HepG2 (cell line): ENCODE measurements at regions not wholly inside any gene's neighbourhood (a gene's known extent, or its start where the extent isn't known, plus 50 kb on each side); places are given as distances from the start of the nearest gene placed in this dataset.

ENCODE experiments used
- ATAC-seq: fragments of 200-7000 bp; cut with Tn5 transposase; 3 replicates; pipeline ENCODE4 v1.9.1; 2020; ENCODE audit warnings: mild to moderate bottlenecking, moderate library complexity
- BruUV-seq: library from RNA; stranded (reverse); fragments of 400-500 nt; replicated peaks from 2 replicates; lab custom pipeline; 2021; lab: Mats Ljungman, UMichigan
- CTCF ChIA-PET: fragments of 300-600 bp; formaldehyde crosslinking; extraction: SDS; loops from one replicate; lab custom pipeline; 2021; ENCODE audit warnings: low total read pairs, inconsistent platforms, low intra/inter-chr PET ratio; lab: Yijun Ruan, JAX
- POLR2A ChIA-PET: fragments of 350-600 bp; sonication (Branson Sonifier 250); formaldehyde crosslinking; loops from one replicate; lab custom pipeline; 2020; ENCODE audit warnings: antibody characterized with exemption, inconsistent platforms; lab: Yijun Ruan, JAX
- DNase-seq: peaks from one replicate; pipeline ENCODE4 v3.0.0-alpha.2; 2015; ENCODE audit warnings: low spot score
- FAIRE-seq: peaks from 3 replicates; lab custom pipeline; 2011; peaks lifted over from hg19 to GRCh38; lab: Jason Lieb, UNC
- H2AFZ ChIP-seq: one replicate; pipeline ENCODE4 v1.6.1; 2011; ENCODE audit warnings: low read length, inconsistent platforms
- H3K27ac ChIP-seq: fragments of 300-600 bp; 3 replicates; pipeline ENCODE4 v1.8.0; 2011; ENCODE audit warnings: mixed run types, mild to moderate bottlenecking, mixed read lengths, low read length, inconsistent platforms; ENCODE audit not compliant: insufficient read depth; ENCODE audit errors: extremely low read length
- H3K27me3 ChIP-seq, 2 experiments: fragments of 200-600 bp in 1 of 2; 2 replicates in 1 of 2; 3 replicates in 1 of 2; pipeline versions ENCODE4 v1.6.0 to v1.8.0; 2011; ENCODE audit warnings: low read length in 2 of 2, mild to moderate bottlenecking in 2 of 2, moderate library complexity in 2 of 2, inconsistent platforms in 1 of 2; ENCODE audit not compliant: insufficient read depth in 2 of 2, control insufficient read depth in 1 of 2
- H3K36me3 ChIP-seq, 2 experiments: fragments of 200-600 bp in 1 of 2; replicated peaks in 1 of 2; 2 replicates in 1 of 2; 3 replicates in 1 of 2; pipeline versions ENCODE4 v1.5.1 to v1.8.0; 2011; ENCODE audit warnings: low read length in 2 of 2, inconsistent platforms in 1 of 2; ENCODE audit not compliant: insufficient read depth in 2 of 2, control insufficient read depth in 1 of 2
- H3K4me1 ChIP-seq: 2 replicates; pipeline ENCODE4 v1.5.1; 2012; ENCODE audit warnings: low read length, inconsistent platforms; ENCODE audit not compliant: insufficient read depth
- H3K4me2 ChIP-seq: 2 replicates; pipeline ENCODE4 v1.6.0; 2011; ENCODE audit warnings: low read depth, low read length, inconsistent platforms
- H3K4me3 ChIP-seq, 3 experiments: fragments of 200-600 bp in 1 of 3; sonication (generic), shearing (Covaris generic) in 1 of 3; replicated peaks in 1 of 3; 2 replicates each; pipeline ENCODE4 v1.5.1; 2011 to 2016; ENCODE audit warnings: low read length in 3 of 3, inconsistent platforms in 2 of 3, low read depth in 2 of 3, mild to moderate bottlenecking in 2 of 3, control low read depth in 1 of 3, mixed read lengths in 1 of 3; ENCODE audit not compliant: insufficient read depth in 1 of 3
- H3K79me2 ChIP-seq: one replicate; pipeline ENCODE4 v1.6.1; 2011; ENCODE audit warnings: low read length, inconsistent platforms; ENCODE audit not compliant: insufficient read depth
- H3K9ac ChIP-seq: 2 replicates; pipeline ENCODE4 v1.6.0; 2011; ENCODE audit warnings: mild to moderate bottlenecking, low read depth, low read length, inconsistent platforms; ENCODE audit not compliant: insufficient read depth
- H3K9me3 ChIP-seq: 2 replicates; pipeline ENCODE4 v1.5.1; 2012; ENCODE audit warnings: mild to moderate bottlenecking, low read length
- H4K20me1 ChIP-seq: 2 replicates; pipeline ENCODE4 v1.6.0; 2011; ENCODE audit warnings: inconsistent platforms, mild to moderate bottlenecking, low read length, moderate library complexity; ENCODE audit not compliant: insufficient read depth
- CREB1 ChIP-seq, 2 experiments: fragments of 450-650 bp in 1 of 2; IDR thresholded peaks; 2 replicates each; pipeline ENCODE4 v1.6.1; 2016 to 2017; ENCODE audit warnings: control low read depth in 1 of 2, mild to moderate bottlenecking in 1 of 2, missing compliant biosample characterization in 1 of 2, missing genetic modification characterization in 1 of 2
- DPF2 ChIP-seq: sonication (generic); formaldehyde crosslinking; IDR thresholded peaks from 2 replicates; pipeline ENCODE4 v1.4.0; 2020; ENCODE audit warnings: mild to moderate bottlenecking, low read depth, missing genetic modification reagents, borderline replicate concordance
- EZH2 ChIP-seq: conservative IDR thresholded peaks from 2 replicates; pipeline ENCODE4 v1.6.1; 2012; ENCODE audit warnings: mild to moderate bottlenecking, low read depth, low read length, moderate library complexity
- FOXK1 ChIP-seq: sonication (generic); formaldehyde crosslinking; IDR thresholded peaks from 2 replicates; pipeline ENCODE4 v1.4.0; 2020; ENCODE audit warnings: low read depth, missing genetic modification reagents, borderline replicate concordance
- MAZ ChIP-seq, 2 experiments: sonication (generic) in 1 of 2; formaldehyde crosslinking in 1 of 2; IDR thresholded peaks; 2 replicates each; pipeline versions ENCODE4 v1.5.0 to v1.6.1; 2012 to 2020; ENCODE audit warnings: low read depth in 2 of 2, mild to moderate bottlenecking in 2 of 2, borderline replicate concordance in 1 of 2, improper control_type of control experiment in 1 of 2, low read length in 1 of 2, missing genetic modification reagents in 1 of 2, moderate library complexity in 1 of 2
- SIN3B ChIP-seq: fragments of 150-350 bp; IDR thresholded peaks from 2 replicates; pipeline ENCODE4 v1.6.1; 2014; ENCODE audit warnings: low read length
- ZC3H4 ChIP-seq: sonication (generic); formaldehyde crosslinking; IDR thresholded peaks from 2 replicates; pipeline ENCODE4 v1.4.0; 2020; ENCODE audit warnings: missing genetic modification reagents, borderline replicate concordance
- ZKSCAN5 ChIP-seq: sonication (generic); formaldehyde crosslinking; IDR thresholded peaks from 2 replicates; pipeline ENCODE4 v1.5.1; 2020; ENCODE audit warnings: mild to moderate bottlenecking, missing genetic modification reagents
- ZNF317 ChIP-seq: sonication (generic); formaldehyde crosslinking; IDR thresholded peaks from 2 replicates; pipeline ENCODE4 v1.5.0; 2020; ENCODE audit warnings: mild to moderate bottlenecking, missing genetic modification reagents
- ZNF331 ChIP-seq: sonication (generic); formaldehyde crosslinking; IDR thresholded peaks from 2 replicates; pipeline ENCODE4 v1.4.0; 2020; ENCODE audit warnings: missing genetic modification reagents
- WGBS: methylation state at CpG from one replicate; pipeline ENCODE4 v1.1.6; 2017; ENCODE audit warnings: low lambda C conversion rate; 5-methylcytosine and 5-hydroxymethylcytosine counted together
- in situ Hi-C: cut with HindIII; loops from 2 replicates; pipeline ENCODE4 v1.10.0; 2017; ENCODE audit warnings: low pct_unique_long_range_greater_than_20kb; ENCODE audit not compliant: extremely low pct_ligation_motif_present
- intact Hi-C: fragments of 100-400 bp; cut with micrococcal nuclease; formaldehyde crosslinking; loops from one replicate; pipeline ENCODE4 v1.10.0; 2022; ENCODE audit not compliant: unreplicated experiment
- TF ChIP-seq, protein P1 (sequence below): sonication (generic); formaldehyde crosslinking; IDR thresholded peaks from one replicate; pipeline ENCODE4 v1.5.1; 2020; ENCODE audit warnings: mild to moderate bottlenecking, missing genetic modification reagents; ENCODE audit errors: not compliant biosample characterization

DNA sequence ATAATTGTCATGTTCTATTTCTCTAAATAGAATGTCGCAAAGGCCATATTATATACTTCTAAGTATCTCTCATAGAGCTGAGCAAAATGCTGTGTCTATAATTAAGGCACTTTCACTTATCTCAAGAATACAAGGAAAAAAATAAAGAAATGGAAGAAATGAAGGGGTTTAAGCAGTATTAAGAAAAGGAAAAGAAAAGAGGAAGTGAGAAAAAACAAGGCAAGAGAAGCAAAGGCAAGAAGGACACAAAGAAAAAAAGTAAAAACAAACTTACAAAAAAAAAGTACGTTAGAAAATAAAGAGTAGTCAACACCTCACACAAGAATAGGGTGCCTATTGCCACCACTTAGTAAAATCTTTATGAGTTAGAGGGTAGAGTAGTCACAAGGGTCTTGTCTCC is 506.2 kb downstream of the GABRG2 start (continued):
- no peak for TF ChIP-seq FOXK1
- TF ChIP-seq ZKSCAN5, result no peak

DNA sequence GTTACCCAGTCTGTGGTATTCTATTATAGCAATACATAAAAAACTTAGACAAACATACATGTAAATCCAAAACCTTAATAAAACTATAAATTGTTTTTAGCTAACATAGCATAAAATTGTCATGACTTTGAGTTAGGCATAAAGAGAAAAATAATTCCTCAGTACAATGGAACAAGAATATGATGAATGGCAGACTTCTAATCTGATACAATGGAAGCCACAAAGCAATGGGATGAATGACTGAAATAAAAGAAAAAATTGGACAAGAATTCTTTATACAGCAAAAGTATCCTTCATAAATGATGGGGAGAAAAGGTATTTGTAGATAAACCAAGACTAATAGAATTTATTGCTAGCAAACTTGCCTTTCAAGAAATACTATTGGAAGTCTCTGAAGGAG is 524.2 kb downstream of the GABRG2 start:
- in situ Hi-C loops, result no loop called here

DNA sequence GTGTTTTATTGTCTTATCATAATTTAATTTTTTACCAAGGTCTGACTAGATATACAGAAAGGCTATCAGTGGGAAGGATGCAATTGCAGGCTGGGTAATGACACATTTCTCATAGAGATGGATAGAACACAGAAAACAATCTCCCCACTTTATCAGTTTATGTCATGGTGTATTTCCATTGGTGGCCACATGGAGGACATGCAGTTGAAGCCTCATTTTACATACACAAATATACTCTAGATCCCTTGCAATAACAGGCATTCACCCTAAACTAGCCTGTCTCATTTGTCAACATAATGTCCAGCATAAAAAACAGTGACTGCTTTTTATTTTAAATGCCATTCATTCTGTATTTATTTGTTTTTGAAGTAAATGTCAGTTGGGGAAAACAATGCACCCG is 526.3 kb downstream of the GABRG2 start:
- Histone ChIP-seq H3K27ac (no peak overlapping the region), H3K9me3 (peaks cover 84% of the 10 kb centered on the region), H3K4me1 (no peaks in the 10 kb centered on the region), H3K27me3 (no peaks in the 10 kb centered on the region), H3K36me3 (no peaks in the 10 kb centered on the region), H3K4me2 (no peak overlapping the region), H3K4me3 (no peak overlapping the region), H3K79me2 (no peaks in the 10 kb centered on the region), H2AFZ (no peak overlapping the region), H3K9ac (no peak overlapping the region), H4K20me1 (no peaks in the 10 kb centered on the region)
- no TSS peak for BruUV-seq
- FAIRE-seq (no peak), ATAC-seq (no peak), DNase-seq (no peak)
- CTCF ChIA-PET, result no interaction called here
- POLR2A ChIA-PET, result no interaction called here
- intact Hi-C loops (no loop called here), in situ Hi-C loops (no loop called here)
- 0% methylated on average over 1 of the region's 1 CpG for WGBS
- TF ChIP-seq MAZ (IDR thresholded peaks at IDR 0.05; ENCODE audit: borderline replicate concordance, low read depth, low read length) (no peak), MAZ (CRISPR knock-in tag; IDR thresholded peaks at IDR 0.05; ENCODE audit: low read depth) (no peak), SIN3B (no peak), ZNF331 (no peak), ZC3H4 (no peak), DPF2 (CRISPR knock-in tag) (no peak), CREB1 (IDR thresholded peaks at IDR 0.05) (no peak), CREB1 (CRISPR knock-in tag; IDR thresholded peaks at IDR 0.05) (no peak)
- TF ChIP-seq, protein P1, sequence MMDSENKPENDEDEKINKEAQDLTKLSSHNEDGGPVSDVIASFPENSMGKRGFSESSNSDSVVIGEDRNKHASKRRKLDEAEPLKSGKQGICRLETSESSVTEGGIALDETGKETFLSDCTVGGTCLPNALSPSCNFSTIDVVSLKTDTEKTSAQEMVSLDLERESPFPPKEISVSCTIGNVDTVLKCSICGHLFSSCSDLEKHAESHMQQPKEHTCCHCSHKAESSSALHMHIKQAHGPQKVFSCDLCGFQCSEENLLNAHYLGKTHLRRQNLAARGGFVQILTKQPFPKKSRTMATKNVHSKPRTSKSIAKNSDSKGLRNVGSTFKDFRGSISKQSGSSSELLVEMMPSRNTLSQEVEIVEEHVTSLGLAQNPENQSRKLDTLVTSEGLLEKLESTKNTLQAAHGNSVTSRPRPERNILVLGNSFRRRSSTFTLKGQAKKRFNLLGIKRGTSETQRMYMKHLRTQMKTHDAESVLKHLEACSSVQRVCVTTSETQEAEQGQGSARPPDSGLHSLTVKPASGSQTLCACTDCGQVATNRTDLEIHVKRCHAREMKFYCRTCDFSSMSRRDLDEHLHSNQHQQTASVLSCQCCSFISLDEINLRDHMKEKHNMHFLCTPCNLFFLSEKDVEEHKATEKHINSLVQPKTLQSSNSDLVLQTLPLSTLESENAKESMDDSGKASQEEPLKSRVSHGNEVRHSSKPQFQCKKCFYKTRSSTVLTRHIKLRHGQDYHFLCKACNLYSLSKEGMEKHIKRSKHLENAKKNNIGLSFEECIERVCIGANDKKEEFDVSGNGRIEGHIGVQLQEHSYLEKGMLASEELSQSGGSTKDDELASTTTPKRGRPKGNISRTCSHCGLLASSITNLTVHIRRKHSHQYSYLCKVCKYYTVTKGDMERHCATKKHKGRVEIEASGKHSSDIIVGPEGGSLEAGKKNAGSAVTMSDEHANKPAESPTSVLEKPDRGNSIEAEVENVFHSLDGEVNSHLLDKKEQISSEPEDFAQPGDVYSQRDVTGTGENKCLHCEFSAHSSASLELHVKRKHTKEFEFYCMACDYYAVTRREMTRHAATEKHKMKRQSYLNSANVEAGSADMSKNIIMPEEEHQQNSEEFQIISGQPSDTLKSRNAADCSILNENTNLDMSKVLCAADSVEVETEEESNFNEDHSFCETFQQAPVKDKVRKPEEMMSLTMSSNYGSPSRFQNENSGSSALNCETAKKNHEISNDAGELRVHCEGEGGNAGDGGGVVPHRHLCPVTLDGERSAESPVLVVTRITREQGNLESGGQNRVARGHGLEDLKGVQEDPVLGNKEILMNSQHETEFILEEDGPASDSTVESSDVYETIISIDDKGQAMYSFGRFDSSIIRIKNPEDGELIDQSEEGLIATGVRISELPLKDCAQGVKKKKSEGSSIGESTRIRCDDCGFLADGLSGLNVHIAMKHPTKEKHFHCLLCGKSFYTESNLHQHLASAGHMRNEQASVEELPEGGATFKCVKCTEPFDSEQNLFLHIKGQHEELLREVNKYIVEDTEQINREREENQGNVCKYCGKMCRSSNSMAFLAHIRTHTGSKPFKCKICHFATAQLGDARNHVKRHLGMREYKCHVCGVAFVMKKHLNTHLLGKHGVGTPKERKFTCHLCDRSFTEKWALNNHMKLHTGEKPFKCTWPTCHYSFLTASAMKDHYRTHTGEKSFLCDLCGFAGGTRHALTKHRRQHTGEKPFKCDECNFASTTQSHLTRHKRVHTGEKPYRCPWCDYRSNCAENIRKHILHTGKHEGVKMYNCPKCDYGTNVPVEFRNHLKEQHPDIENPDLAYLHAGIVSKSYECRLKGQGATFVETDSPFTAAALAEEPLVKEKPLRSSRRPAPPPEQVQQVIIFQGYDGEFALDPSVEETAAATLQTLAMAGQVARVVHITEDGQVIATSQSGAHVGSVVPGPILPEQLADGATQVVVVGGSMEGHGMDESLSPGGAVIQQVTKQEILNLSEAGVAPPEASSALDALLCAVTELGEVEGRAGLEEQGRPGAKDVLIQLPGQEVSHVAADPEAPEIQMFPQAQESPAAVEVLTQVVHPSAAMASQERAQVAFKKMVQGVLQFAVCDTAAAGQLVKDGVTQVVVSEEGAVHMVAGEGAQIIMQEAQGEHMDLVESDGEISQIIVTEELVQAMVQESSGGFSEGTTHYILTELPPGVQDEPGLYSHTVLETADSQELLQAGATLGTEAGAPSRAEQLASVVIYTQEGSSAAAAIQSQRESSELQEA (CRISPR knock-in tag), result no peak

More for the DNA sequence above, 524.2 kb downstream of the GABRG2 start:
- ATAC-seq (no peak), DNase-seq (no peak), FAIRE-seq (no peak)
- H3K79me2 ChIP-seq, result no peaks in the 10 kb centered on the region
- no TSS peak for BruUV-seq
- H3K27me3 ChIP-seq, result no peaks in the 10 kb centered on the region
- no peaks in the 10 kb centered on the region for H4K20me1 ChIP-seq
- intact Hi-C loops, result no loop called here
- H3K9me3 ChIP-seq, result peaks cover 88% of the 10 kb centered on the region
- H3K4me2 ChIP-seq, result no peak overlapping the region
- no peak overlapping the region for H2AFZ ChIP-seq
- no peak overlapping the region for H3K27ac ChIP-seq
- no peak overlapping the region for H3K9ac ChIP-seq
- H3K36me3 ChIP-seq, result no peaks in the 10 kb centered on the region
- POLR2A ChIA-PET, result no interaction called here
- H3K4me1 ChIP-seq, result no peaks in the 10 kb centered on the region
- H3K4me3 ChIP-seq, result no peak overlapping the region
- TF ChIP-seq EZH2 (no peak), ZNF317 (CRISPR knock-in tag) (peak; percentile 59; the same call in 1 of the 2 replicates)
- TF ChIP-seq, all 625 proteins: peak for 1
- CTCF ChIA-PET, result no interaction called here
